ENCODE measurements at regions not wholly inside any gene's neighbourhood (a gene's known extent, or its start where the extent isn't known, plus 50 kb on each side); places are given as distances from the start of the nearest gene placed in this dataset.

DNA sequence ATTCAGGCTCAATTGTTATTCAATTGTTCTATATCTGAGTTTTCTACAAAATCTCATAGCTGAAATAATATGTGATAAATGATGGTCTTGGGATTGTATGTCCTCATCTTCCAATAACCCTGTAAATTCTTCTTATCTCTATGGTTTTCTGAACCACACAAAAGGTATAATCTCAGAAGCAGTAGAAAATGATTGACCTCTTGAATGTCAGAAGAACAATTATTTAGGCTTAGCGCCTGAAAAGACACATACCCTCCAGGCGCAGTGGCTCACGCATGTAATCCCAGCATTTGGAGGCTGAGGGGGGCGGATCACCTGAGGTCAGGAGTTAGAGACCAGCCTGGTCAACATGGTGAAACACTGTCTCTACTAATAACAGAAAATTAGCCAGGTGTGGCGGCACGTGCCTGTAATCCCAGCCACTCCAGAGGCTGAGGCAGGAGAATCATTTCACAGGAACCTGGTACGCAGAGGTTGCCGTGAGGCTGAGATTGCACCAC, 288.0 kb upstream of the TBC1D5 start:
- DNase-seq: no peak

DNA sequence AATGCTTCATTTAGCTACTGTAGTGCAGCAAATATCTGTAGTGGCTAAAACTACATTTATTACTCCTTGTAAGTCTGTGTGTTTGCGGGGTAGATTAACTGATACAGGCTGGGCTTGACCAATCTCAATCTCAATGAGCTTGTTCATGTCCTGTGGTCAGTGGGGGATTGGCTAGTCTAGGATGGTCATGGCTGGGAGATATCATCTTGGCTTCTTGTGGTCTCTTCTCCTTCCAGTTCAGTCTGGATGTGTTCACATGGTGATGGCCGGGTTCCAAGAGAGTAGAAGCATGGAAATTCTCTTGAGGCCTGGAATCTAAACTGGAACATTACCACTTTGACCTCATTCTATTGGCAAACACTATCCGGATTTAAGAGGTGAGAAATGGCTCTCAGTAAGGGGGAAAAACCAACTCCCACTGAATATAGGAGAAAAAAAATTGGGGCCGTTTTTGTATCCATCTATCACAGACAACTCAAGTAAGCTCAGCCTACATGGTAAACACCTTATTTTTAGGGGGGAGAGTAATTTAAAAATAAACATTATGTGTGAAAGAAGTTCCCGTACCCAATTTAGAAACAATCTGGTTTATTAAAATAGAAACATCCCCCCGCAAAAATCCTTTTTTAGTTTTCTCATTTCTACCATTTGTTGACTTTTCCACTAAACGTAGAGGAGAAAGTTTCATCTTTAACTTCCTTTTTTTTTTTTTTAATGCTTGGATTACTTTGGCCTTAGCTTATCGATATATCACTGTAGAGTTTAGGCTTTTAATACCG, 284.9 kb upstream of the TBC1D5 start:
- no peak for DNase-seq

DNA sequence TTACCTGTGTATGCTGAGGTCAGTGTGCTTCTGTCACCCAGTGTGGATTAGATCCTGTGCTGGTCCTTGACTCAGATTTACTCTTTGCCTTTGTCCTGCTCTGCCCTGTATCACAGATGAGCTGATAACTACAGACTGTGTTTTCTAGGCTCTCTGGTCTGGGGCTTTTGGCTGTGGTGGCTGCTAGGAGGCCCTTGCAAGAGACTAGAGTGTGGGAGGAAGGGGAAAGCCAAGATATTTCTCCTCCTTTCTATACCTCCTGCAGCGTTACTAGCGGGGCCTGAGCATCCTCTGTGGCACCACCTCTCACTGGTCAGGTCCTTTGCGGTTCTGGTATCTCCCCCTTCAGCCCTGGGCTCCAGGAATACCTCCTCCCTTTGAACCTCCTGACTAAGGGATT, 282.3 kb upstream of the TBC1D5 start:
- no peak for DNase-seq

- no peak for DNase-seq
Measured at GRCh38 chr3:18019161-18019495, 276.7 kb upstream of the TBC1D5 start.

- DNase-seq: no peak
Measured at GRCh38 chr3:18018491-18019160, 276.2 kb upstream of the TBC1D5 start.

GRCh38 chr3:18016366-18016765, 273.9 kb upstream of the TBC1D5 start:
- no peak for DNase-seq

DNA sequence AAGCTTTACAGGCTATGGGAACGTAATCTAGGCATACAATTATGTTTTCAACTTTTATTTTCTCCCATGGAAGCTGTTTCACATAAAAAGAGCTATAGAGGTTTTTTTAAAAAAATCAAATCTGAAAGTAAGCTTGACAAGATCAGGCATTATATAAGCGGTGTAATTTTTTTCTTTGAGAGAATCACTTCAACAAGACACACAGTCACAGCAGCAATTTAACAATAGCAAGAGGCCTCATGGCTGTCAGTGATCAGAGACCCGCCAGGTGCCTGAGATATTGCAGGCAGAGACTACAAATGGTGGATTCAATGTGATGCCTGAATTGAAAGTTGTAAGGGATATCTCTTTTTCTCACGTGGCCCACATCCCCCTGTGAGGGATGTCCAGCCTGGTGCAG, 270.5 kb upstream of the TBC1D5 start:
- DNase-seq: no peak

DNA sequence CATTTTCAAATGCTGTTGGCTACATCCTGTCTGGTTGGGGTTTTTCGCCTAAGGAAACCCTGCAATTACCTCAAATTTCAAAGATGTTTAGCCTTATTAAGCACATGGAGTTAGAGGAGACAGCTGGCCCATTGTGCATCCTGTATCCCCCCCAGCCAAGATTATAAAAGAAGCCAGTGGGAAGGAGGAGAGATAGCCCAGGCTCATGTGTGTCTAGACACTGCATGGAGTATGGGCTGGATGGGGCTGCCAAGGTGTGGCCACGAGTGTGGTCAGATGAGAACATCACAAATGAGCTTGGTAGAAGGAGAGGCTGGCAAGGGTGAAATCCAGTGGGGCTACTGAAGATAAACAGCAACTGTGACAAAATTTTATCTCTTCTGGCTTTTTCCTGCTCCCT, 270.0 kb upstream of the TBC1D5 start:
- DNase-seq: no peak

DNA sequence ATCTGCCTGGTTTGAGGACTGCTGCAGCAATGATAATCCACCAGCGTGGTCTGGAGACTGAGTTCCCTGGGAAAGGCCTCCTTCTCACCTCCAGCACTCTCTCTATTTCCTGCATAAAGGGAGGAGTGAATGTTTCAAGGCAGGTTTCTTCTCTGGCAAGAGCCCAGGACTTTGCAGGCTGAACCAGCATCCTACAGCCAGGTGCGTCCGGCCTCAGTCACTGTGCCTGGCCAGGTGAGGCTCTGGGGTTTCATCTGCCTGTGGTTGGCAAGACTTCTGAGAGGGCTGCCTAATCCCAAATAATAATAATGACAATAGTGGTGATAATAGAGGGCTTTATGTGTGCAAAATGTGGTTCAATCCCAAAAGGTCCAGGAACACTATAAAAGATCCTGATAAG, 269.0 kb upstream of the TBC1D5 start:
- DNase-seq: no peak

DNA sequence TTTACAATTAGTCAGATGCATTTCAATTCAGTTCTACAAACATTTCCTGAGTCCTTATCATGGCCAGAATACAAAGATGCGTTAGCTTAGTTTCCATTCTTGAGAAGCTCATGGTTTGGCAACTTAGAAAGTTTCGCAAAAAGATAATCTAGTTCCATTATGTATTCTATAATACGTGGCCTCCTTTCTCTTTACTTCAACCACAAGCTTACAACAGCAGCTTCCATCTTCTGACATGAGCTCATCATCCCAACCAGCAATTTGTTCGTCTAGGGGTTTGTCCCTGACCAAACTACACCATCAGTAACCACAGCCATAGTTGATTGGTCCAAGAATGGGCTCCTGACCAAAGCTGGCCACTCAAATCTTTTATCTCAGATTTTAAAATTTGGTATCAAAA, 267.6 kb upstream of the TBC1D5 start:
- no peak for DNase-seq

GRCh38 chr3:18008706-18009368, 266.4 kb upstream of the TBC1D5 start:
- DNase-seq: no peak

DNA sequence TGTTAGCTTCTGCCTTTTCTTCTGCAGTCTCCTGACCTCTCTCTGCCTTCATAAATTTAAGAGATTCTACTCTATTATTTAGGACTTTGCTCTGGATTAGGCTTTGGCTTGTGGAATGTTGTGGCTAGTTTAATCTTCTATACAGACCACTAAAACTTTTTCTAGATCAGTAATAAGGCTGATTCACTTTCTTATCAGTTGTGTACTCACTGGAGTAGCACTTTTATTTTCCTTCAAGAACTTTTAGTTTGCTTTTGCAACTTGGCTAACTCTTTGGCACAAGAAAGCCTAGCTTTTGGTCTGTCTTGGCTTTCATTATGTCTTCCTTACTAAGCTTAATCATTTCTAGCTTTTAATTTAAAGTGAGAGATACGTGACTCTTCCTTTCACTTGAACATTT, 265.5 kb upstream of the TBC1D5 start:
- no peak for DNase-seq

DNA sequence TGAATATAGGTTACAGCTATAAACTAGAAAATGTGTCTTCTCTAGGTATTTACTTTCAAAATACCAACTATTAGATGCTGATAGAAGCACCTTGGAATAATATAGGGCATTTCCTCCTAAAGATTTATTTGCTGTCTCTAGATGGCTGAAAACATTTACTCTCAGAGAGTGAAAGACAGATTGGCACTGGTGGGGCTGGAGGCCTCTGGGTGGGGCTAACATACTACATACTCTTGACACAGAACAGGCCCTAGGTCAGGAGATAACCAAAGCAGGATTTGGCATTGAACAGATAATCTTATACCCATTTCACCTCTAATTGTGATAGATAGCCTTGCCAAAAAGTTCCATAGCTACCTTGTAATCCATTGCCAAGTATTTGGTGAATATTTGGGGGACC, 253.3 kb upstream of the TBC1D5 start:
- DNase-seq: no peak

GRCh38 chr3:17994167-17994566, 251.7 kb upstream of the TBC1D5 start:
- no peak for DNase-seq

- no peak for DNase-seq
Measured at GRCh38 chr3:17990390-17990789, 248.0 kb upstream of the TBC1D5 start.

DNA sequence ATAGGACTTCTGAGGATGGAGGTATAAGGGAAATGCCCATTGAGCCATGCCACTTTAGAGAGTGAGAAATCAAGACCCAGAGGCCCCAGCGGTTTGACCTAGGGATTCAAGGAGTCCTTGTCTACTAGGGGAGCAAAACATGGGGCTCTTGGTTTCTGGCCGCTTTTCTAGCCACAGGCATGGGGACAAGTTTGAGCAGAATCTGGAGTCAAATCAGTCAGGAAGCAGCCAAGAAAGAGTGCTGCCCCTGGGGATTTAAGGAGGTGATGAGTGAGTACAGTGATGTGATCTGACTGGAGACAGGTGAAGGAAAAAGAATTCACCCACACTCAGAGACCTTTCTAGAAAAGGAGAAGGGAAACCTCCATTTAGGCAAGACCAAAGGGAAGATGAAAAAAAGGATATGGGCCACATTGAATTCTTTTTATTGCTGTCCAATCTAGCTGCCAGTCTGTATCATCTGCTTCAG, 244.0 kb upstream of the TBC1D5 start:
- DNase-seq: no peak

GRCh38 chr3:17985658-17986347, 243.4 kb upstream of the TBC1D5 start:
- no peak for DNase-seq

DNA sequence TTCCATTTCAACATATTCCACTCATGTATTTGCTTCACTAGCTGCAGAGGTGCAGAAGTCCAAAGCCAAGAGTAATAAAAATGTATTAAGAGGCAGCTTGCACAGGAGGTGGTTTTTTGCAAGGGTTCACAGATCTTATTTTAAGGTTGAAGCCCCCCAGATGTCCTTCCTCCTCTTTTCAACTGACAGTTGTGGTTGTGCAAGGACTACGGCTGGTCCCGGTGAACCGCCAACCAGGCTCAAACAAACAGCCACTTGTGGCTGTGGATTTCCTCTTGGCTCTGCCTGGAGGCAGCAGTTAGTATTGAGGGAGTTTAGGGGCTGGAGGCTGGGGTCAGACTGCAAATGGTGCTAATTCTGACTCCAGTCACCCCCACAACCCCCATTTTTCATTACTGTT, 240.7 kb upstream of the TBC1D5 start:
- no peak for DNase-seq

GRCh38 chr3:17982211-17982880, 239.9 kb upstream of the TBC1D5 start:
- DNase-seq: no peak

DNA sequence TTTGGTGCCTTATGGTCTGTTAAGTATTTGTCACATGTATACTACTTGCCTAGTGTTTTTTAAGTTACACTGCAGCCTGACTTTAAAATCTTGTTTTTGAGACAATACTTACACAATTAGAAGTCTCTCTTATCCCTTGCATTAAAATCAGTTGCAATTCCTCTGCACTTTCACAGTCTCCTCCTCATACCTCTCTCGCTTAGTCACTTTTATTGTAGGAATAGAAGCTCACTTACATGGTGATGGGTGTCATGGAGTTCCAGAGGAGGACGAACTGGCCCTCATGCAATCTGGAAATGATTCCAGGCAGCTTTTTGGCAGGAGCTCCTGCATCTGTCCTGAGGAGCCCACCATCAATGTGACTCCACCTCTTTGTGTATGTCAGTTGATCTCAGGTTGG, 238.4 kb upstream of the TBC1D5 start:
- no peak for DNase-seq

DNA sequence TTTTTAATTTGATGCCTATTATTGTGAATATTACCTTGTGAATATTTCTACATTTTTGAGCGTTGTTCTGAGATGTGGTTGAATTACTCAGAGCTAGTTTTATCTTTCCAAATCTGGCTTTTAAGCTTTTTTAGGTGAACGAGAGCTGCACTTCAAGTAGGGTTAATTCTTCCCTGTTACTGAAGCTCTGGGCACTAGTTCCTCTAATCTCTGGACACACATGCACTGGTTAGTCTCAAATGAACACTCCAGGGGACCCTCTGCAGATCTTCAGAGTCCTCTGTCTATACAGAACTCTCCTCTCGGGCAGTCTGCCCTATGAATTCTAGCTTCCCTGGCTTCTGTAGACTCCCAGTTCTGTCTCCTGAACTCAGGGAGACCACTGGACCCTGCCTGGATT, 237.5 kb upstream of the TBC1D5 start:
- no peak for DNase-seq

DNA sequence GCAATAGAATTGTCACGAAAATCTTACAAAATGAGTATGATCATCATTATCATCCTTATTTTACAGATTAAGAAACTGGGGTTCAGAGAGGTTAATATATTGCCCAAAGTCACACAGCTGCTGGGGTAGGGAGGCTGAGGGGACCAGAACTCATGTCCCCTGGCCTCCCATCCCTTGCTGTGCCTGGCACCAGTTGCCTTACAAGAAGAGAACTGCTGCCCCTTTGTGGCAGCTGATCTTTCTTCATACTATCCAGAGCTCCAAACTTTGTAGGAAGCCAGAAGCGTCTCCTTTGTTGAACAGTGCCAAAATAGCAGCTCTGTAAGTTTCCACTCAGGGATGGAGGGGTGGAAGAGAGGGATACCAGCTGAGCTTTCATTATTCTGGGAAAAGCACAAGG, 236.8 kb upstream of the TBC1D5 start:
- no peak for DNase-seq
